Esophagus muscularis mucosa (tissue), 3 donors: ENCODE measurements at regions not wholly inside any gene's neighbourhood (a gene's known extent, or its start where the extent isn't known, plus 50 kb on each side); places are given as distances from the start of the nearest gene placed in this dataset.

Experiments
- POLR2AphosphoS5 ChIP-seq, 2 donors: sonication (generic); formaldehyde crosslinking; IDR thresholded peaks; one replicate each; pipeline ENCODE4 v1.6.1; 2017; ENCODE audit warnings: antibody characterized with exemption in 2 of 2
- TF ChIP-seq, protein P1 (sequence below), 3 experiments: fragments of 200-600 bp in 2 of 3; fragments of 450-650 bp in 1 of 3; sonication (generic) in 2 of 3; IDR thresholded peaks; one replicate each; pipeline ENCODE4 v1.5.1; 2017 to 2019; ENCODE audit warnings: antibody characterized with exemption in 3 of 3, mild to moderate bottlenecking in 2 of 3, moderate library complexity in 1 of 3

DNA sequence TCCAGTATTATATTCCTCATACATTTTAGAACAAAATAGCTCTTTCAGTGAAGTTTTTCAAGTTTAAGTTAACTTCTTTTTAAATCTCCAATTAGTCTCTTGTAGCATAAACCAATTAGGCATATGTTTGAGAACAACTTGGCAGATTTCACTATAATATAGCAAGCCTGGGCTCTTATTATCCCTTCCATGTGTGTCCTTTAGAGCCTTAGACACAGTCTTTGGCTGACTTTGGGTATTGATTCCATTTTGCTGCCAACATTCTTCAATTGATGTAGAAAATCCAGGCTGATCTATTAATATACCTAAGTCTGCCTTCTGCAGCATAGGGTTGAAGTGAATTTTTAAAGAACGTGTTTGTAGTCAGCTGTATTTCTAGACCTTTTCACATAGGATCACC lies 179.1 kb upstream of the RPRM start:
- TF ChIP-seq, protein P1, sequence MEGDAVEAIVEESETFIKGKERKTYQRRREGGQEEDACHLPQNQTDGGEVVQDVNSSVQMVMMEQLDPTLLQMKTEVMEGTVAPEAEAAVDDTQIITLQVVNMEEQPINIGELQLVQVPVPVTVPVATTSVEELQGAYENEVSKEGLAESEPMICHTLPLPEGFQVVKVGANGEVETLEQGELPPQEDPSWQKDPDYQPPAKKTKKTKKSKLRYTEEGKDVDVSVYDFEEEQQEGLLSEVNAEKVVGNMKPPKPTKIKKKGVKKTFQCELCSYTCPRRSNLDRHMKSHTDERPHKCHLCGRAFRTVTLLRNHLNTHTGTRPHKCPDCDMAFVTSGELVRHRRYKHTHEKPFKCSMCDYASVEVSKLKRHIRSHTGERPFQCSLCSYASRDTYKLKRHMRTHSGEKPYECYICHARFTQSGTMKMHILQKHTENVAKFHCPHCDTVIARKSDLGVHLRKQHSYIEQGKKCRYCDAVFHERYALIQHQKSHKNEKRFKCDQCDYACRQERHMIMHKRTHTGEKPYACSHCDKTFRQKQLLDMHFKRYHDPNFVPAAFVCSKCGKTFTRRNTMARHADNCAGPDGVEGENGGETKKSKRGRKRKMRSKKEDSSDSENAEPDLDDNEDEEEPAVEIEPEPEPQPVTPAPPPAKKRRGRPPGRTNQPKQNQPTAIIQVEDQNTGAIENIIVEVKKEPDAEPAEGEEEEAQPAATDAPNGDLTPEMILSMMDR (IDR thresholded peaks at IDR 0.05), result no peak
- no peak for TF ChIP-seq POLR2AphosphoS5 (IDR thresholded peaks at IDR 0.05)
